Right renal pelvis (tissue), 4 donors: ENCODE measurements at regions not wholly inside any gene's neighbourhood (a gene's known extent, or its start where the extent isn't known, plus 50 kb on each side); places are given as distances from the start of the nearest gene placed in this dataset.
"Not testable (repeated sequence)": the region's sequence is repeated elsewhere in the genome, so short reads cannot be mapped to it uniquely, and the experiment has no call there.

Experiments used
- DNase-seq, 4 donors: peaks; one replicate each; pipeline ENCODE4 v3.0.0-alpha.2; 2013; ENCODE audit warnings: low read depth in 4 of 4, low spot score in 3 of 4, missing footprints in 1 of 4

- DNase-seq: no peak
Observed at GRCh38 chr6:80956898-80957297, 795.6 kb downstream of the TENT5A start.

- DNase-seq: not testable (repeated sequence)
Observed at GRCh38 chr6:80952479-80952878, 800.0 kb downstream of the TENT5A start.

- DNase-seq: no peak
Observed at GRCh38 chr6:80946402-80946801, 806.1 kb downstream of the TENT5A start.

- no peak for DNase-seq
Observed at GRCh38 chr6:80942911-80943310, 809.6 kb downstream of the TENT5A start.

GRCh38 chr6:80940976-80941375 lies 811.5 kb downstream of the TENT5A start:
- DNase-seq: no peak

GRCh38 chr6:80940571-80940970 lies 811.9 kb downstream of the TENT5A start:
- no peak for DNase-seq

GRCh38 chr6:80939898-80940297 lies 812.6 kb downstream of the TENT5A start:
- no peak for DNase-seq

GRCh38 chr6:80939480-80939879 lies 813.0 kb downstream of the TENT5A start:
- no peak for DNase-seq

- no peak for DNase-seq
Observed at GRCh38 chr6:80938131-80938530, 814.4 kb downstream of the TENT5A start.

- no peak for DNase-seq
Observed at GRCh38 chr6:80932359-80932758, 820.1 kb downstream of the TENT5A start.

GRCh38 chr6:80930376-80930775 lies 822.1 kb downstream of the TENT5A start:
- DNase-seq: no peak

GRCh38 chr6:80923816-80924215 lies 817.3 kb downstream of the BCKDHB start:
- DNase-seq: no peak

GRCh38 chr6:80922916-80923455 lies 816.5 kb downstream of the BCKDHB start:
- DNase-seq: no peak

- DNase-seq: no peak
Observed at GRCh38 chr6:80921861-80922460, 815.5 kb downstream of the BCKDHB start.

- DNase-seq: no peak
Observed at GRCh38 chr6:80907831-80908230, 801.4 kb downstream of the BCKDHB start.

GRCh38 chr6:80903711-80904110 lies 797.2 kb downstream of the BCKDHB start:
- no peak for DNase-seq

GRCh38 chr6:80886475-80886874 lies 780.0 kb downstream of the BCKDHB start:
- DNase-seq: no peak

GRCh38 chr6:80872951-80873308 lies 766.5 kb downstream of the BCKDHB start:
- no peak for DNase-seq

- DNase-seq: no peak
Observed at GRCh38 chr6:80872199-80872950, 765.9 kb downstream of the BCKDHB start.

GRCh38 chr6:80862756-80863155 lies 756.3 kb downstream of the BCKDHB start:
- no peak for DNase-seq

GRCh38 chr6:80860107-80860506 lies 753.6 kb downstream of the BCKDHB start:
- no peak for DNase-seq

- not testable (repeated sequence) for DNase-seq
Observed at GRCh38 chr6:80847973-80848372, 741.5 kb downstream of the BCKDHB start.
